ENCODE measurements at regions not wholly inside any gene's neighbourhood (a gene's known extent, or its start where the extent isn't known, plus 50 kb on each side); places are given as distances from the start of the nearest gene placed in this dataset.

- Histone ChIP-seq H3K27ac (no peak overlapping the region), H3K4me3 (no peak overlapping the region), H3K4me2 (no peak overlapping the region), H3K9me3 (no peaks in the 10 kb centered on the region), H3K4me1 (no peaks in the 10 kb centered on the region)
- ChIA-PET CTCF (no interaction called here), POLR2A (no interaction called here)
- ATAC-seq (no peak), DNase-seq (ENCODE audit: low read depth in 1 of 2, low spot score in 1 of 2) (no peak), FAIRE-seq (no peak)
- 3% methylated on average over 2 of the region's 2 CpGs for WGBS (ENCODE audit: missing lambda C conversion rate)
- TF ChIP-seq ZC3H11A (IDR thresholded peaks at IDR 0.05) = no peak
- TF ChIP-seq CEBPB (IDR thresholded peaks at IDR 0.05) = no peak
- no peak for TF ChIP-seq MAX (IDR thresholded peaks at IDR 0.05)
- no peak for TF ChIP-seq MYC (IDR thresholded peaks at IDR 0.05; ENCODE audit: borderline replicate concordance, low read length)
- no peak for TF ChIP-seq MAFK (IDR thresholded peaks at IDR 0.05; ENCODE audit: partially characterized antibody)
- TF ChIP-seq SMC3 (IDR thresholded peaks at IDR 0.05) = no peak
- no peak for TF ChIP-seq BHLHE40 (IDR thresholded peaks at IDR 0.05; ENCODE audit: low read depth, low read length)
- no peak for TF ChIP-seq HOXA7 (CRISPR knock-in tag; IDR thresholded peaks at IDR 0.05)
- TF ChIP-seq REST (IDR thresholded peaks at IDR 0.05) = no peak
- no peak for TF ChIP-seq POLR2AphosphoS2 (conservative IDR thresholded peaks at IDR 0.05; ENCODE audit: low read length)
- no peak for TF ChIP-seq BCL3 (IDR thresholded peaks at IDR 0.05)
- no peak for TF ChIP-seq NPAS2 (CRISPR knock-in tag; IDR thresholded peaks at IDR 0.05; ENCODE audit: borderline replicate concordance)
- no peak for TF ChIP-seq HOXB5 (CRISPR knock-in tag; IDR thresholded peaks at IDR 0.05)
- TF ChIP-seq ELK1 (IDR thresholded peaks at IDR 0.05; ENCODE audit: low read depth, low read length) = no peak
- TF ChIP-seq HDAC2 (IDR thresholded peaks at IDR 0.05) = no peak
- TF ChIP-seq PHF8 (IDR thresholded peaks at IDR 0.05; ENCODE audit: borderline replicate concordance, low read depth) = no peak
- no peak for TF ChIP-seq HMGXB4 (CRISPR knock-in tag; IDR thresholded peaks at IDR 0.05; ENCODE audit: borderline replicate concordance)
- no peak for TF ChIP-seq RAD21 (conservative IDR thresholded peaks at IDR 0.05 in 1 of 2, IDR thresholded peaks at IDR 0.05 in 1 of 2)
Measured at GRCh38 chr13:31540281-31540680, 199.0 kb upstream of the RXFP2 start.

- POLR2A ChIA-PET = no interaction called here
- H3K27ac ChIP-seq = no peak overlapping the region
- DNase-seq (ENCODE audit: low read depth in 1 of 2, low spot score in 1 of 2) (no peak), FAIRE-seq (no peak), ATAC-seq (no peak)
- no peaks in the 10 kb centered on the region for H3K4me1 ChIP-seq
- H3K4me2 ChIP-seq = no peak overlapping the region
- no peaks in the 10 kb centered on the region for H3K9me3 ChIP-seq
- no peak overlapping the region for H3K4me3 ChIP-seq
- CTCF ChIA-PET = no interaction called here
- TF ChIP-seq ELK1 (IDR thresholded peaks at IDR 0.05; ENCODE audit: low read depth, low read length) = no peak
- TF ChIP-seq FOXS1 (CRISPR knock-in tag; IDR thresholded peaks at IDR 0.05) = no peak
- no peak for TF ChIP-seq NR3C1 (IDR thresholded peaks at IDR 0.05)
- no peak for TF ChIP-seq CBX2 (IDR thresholded peaks at IDR 0.05; ENCODE audit: borderline replicate concordance, low read depth)
- no peak for TF ChIP-seq KDM1A (IDR thresholded peaks at IDR 0.05; ENCODE audit: low read depth)
Measured at GRCh38 chr13:31543190-31543589, 196.1 kb upstream of the RXFP2 start.

Measured in A549 (cell line).